ENCODE measurements at regions not wholly inside any gene's neighbourhood (a gene's known extent, or its start where the extent isn't known, plus 50 kb on each side); places are given as distances from the start of the nearest gene placed in this dataset.

DNA sequence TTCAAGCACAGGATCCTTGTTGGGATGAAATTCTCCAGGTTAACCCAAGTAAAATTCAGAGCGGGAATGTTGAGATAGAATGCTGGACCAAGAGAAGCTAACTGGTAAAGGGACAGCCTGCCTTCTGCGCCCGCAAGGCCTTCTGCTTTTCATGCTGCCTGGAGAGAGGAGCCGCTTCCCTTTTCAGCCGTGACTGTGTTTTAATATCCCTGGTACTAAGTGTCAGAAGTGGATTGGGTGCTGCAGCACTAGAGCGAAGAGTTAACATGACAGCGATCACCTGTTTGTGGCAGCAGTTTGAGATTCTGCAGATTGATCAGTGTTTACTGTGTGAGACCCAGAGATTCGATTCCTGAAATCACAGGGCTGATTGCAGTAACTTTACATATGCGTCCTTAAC lies 197.4 kb upstream of the ZNF536 start:
- no peaks in the 10 kb centered on the region for H3K9me3 ChIP-seq
- H3K4me1 ChIP-seq: no peaks in the 10 kb centered on the region
- no peak overlapping the region for H3K4me3 ChIP-seq
- H3K4me2 ChIP-seq: no peak overlapping the region
- no peaks in the 10 kb centered on the region for H3K36me3 ChIP-seq
- no peak overlapping the region for H3K27ac ChIP-seq
- H4K20me1 ChIP-seq: no peaks in the 10 kb centered on the region
- no peaks in the 10 kb centered on the region for H3K27me3 ChIP-seq
- TF ChIP-seq Cebpa-rat (IDR thresholded peaks at IDR 0.05): no peak
- H3K9ac ChIP-seq: no peak overlapping the region

DNA sequence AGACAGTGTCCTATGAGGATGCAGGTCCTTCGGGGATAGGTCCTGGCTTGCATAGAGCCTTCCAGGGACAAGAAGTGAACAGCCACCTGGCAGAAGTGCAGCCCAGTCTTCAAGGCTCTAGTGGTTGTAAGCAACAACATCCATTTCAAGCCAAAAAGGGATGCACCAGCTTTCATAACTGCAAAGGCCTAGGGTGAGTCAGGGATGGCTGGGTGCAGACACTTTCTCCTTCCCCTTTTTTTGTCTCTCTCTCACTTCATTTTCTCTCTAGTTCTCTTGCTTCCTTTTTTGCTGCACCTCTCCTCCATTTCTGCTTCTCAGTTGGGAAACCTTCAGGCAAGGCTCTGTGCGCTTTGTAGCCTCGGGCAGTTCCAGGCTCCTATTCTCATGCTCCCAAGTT lies 196.2 kb upstream of the ZNF536 start:
- H3K9me3 ChIP-seq: no peaks in the 10 kb centered on the region
- no peak overlapping the region for H3K4me2 ChIP-seq
- TF ChIP-seq Cebpa-rat (IDR thresholded peaks at IDR 0.05): no peak
- no peaks in the 10 kb centered on the region for H3K36me3 ChIP-seq
- H3K4me3 ChIP-seq: no peak overlapping the region
- H4K20me1 ChIP-seq: no peaks in the 10 kb centered on the region
- H3K9ac ChIP-seq: no peak overlapping the region
- no peak overlapping the region for H3K27ac ChIP-seq
- H3K4me1 ChIP-seq: no peaks in the 10 kb centered on the region
- no peaks in the 10 kb centered on the region for H3K27me3 ChIP-seq

GRCh38 chr19:30178721-30179402 lies 193.3 kb upstream of the ZNF536 start:
- TF ChIP-seq Cebpa-rat (IDR thresholded peaks at IDR 0.05): no peak
- no peak overlapping the region for H3K4me2 ChIP-seq
- no peak overlapping the region for H3K27ac ChIP-seq
- H3K27me3 ChIP-seq: no peaks in the 10 kb centered on the region
- no peaks in the 10 kb centered on the region for H4K20me1 ChIP-seq
- no peaks in the 10 kb centered on the region for H3K36me3 ChIP-seq
- no peak overlapping the region for H3K4me3 ChIP-seq
- H3K4me1 ChIP-seq: no peaks in the 10 kb centered on the region
- H3K9ac ChIP-seq: no peak overlapping the region
- H3K9me3 ChIP-seq: peaks cover 12% of the 10 kb centered on the region

GRCh38 chr19:30180691-30181090 lies 191.5 kb upstream of the ZNF536 start:
- Histone ChIP-seq H3K4me1 (no peaks in the 10 kb centered on the region), H3K4me2 (no peak overlapping the region), H3K27ac (no peak overlapping the region), H3K4me3 (no peak overlapping the region), H3K27me3 (no peaks in the 10 kb centered on the region), H3K9ac (no peak overlapping the region), H3K36me3 (no peaks in the 10 kb centered on the region), H3K9me3 (peaks cover 23% of the 10 kb centered on the region), H4K20me1 (no peaks in the 10 kb centered on the region)
- TF ChIP-seq Cebpa-rat (IDR thresholded peaks at IDR 0.05): no peak

DNA sequence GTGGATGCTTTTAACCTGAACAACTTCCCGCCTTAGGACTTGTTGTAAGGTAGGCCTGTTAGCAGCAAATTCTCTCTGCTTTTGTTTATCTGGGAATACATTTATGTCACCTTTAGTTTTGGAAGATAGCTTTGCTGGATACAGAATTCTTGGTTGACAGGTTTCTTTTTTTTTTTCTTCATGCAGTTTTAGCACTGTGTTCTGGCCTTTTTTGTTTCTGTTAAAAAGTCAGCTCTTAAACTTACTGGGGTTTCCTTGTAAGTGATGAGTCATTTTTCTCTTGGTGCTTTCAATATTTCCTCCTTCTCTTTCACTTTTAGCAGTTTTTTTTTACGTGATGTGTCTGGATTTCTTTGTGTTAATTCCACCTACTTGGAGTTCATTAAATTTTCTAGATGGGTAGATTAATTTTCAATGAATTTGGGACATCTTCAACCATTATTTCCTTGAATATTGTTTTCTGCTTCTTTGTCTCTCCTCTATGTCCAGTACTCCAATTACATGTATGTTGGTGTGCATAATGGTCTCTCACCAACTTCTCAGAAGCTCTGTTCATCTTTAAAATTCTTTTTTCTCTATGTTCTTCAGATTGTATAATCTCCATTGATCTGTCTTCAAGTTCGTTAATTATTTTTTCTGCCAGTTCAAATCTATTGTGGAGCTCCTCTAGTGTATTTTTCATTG lies 188.2 kb upstream of the ZNF536 start:
- Histone ChIP-seq H3K27ac (no peak overlapping the region), H3K4me2 (no peak overlapping the region), H3K9ac (no peak overlapping the region), H3K4me3 (no peak overlapping the region), H3K27me3 (no peaks in the 10 kb centered on the region), H3K36me3 (no peaks in the 10 kb centered on the region), H3K9me3 (peaks cover 26% of the 10 kb centered on the region), H3K4me1 (no peaks in the 10 kb centered on the region), H4K20me1 (no peaks in the 10 kb centered on the region)
- TF ChIP-seq Cebpa-rat (IDR thresholded peaks at IDR 0.05): no peak

DNA sequence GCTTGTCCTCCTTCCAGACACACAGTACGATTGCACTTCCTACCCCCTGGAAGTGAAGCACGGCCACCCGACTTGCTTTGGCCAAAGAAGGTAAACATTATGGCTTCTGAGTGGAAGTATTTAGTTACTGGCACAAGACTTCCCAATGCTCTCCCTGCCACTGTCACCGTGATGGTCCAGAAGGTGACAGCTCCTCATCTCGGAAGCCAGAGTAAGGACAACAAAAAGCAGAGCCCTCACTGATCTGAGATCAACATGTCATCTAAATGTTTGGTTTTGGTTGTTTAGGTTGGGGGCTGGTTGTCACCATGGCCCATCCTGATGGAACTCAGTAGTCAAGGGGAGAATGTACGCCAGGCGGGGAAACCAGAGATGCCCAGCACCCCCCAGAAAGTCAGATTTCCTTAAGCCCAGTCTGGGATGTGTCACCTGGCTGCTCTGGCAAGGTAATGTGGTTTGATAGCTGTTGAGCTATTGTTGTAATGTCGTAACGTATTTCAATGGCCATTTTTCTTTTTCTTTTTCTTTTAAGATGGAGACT lies 170.1 kb upstream of the ZNF536 start:
- Histone ChIP-seq H3K9me3 (peaks cover 8% of the 10 kb centered on the region; the same call in 1 of the 2 replicates), H3K4me3 (no peak overlapping the region), H3K4me2 (no peak overlapping the region), H3K36me3 (no peaks in the 10 kb centered on the region), H3K9ac (no peak overlapping the region), H3K4me1 (no peaks in the 10 kb centered on the region), H4K20me1 (no peaks in the 10 kb centered on the region), H3K27ac (no peak overlapping the region), H3K27me3 (no peaks in the 10 kb centered on the region)
- TF ChIP-seq Cebpa-rat (IDR thresholded peaks at IDR 0.05): no peak

- Histone ChIP-seq H3K4me1 (no peaks in the 10 kb centered on the region), H3K4me3 (no peak overlapping the region), H3K9me3 (no peaks in the 10 kb centered on the region), H3K27me3 (no peaks in the 10 kb centered on the region), H4K20me1 (no peaks in the 10 kb centered on the region), H3K27ac (no peak overlapping the region), H3K4me2 (no peak overlapping the region), H3K36me3 (no peaks in the 10 kb centered on the region), H3K9ac (no peak overlapping the region)
- TF ChIP-seq Cebpa-rat (IDR thresholded peaks at IDR 0.05): no peak
Measured at GRCh38 chr19:30204721-30205120, 167.5 kb upstream of the ZNF536 start.

DNA sequence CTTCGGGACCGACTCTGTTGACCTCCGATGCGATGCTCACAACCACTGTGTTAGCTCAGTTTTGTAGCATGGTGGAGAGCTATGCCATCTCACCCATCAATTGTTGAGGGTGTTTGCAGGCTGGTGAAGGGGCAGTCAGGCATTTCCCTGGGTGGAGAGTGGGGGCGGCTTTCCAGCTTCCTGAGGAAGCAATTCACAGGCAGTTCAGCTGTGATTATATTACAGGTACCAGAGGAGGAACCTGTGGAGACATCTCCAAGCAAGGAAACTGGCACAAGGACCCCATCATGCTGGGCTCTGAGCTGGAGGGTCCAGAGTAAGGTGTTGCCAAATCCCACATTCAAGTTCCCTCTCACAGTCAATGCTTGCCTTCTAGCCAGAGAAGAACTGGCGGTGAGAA lies 166.0 kb upstream of the ZNF536 start:
- Histone ChIP-seq H3K4me3 (no peak overlapping the region), H3K27ac (no peak overlapping the region), H3K36me3 (no peaks in the 10 kb centered on the region), H4K20me1 (no peaks in the 10 kb centered on the region), H3K4me2 (no peak overlapping the region), H3K4me1 (no peaks in the 10 kb centered on the region), H3K27me3 (no peaks in the 10 kb centered on the region), H3K9me3 (no peaks in the 10 kb centered on the region), H3K9ac (no peak overlapping the region)
- TF ChIP-seq Cebpa-rat (IDR thresholded peaks at IDR 0.05): no peak

DNA sequence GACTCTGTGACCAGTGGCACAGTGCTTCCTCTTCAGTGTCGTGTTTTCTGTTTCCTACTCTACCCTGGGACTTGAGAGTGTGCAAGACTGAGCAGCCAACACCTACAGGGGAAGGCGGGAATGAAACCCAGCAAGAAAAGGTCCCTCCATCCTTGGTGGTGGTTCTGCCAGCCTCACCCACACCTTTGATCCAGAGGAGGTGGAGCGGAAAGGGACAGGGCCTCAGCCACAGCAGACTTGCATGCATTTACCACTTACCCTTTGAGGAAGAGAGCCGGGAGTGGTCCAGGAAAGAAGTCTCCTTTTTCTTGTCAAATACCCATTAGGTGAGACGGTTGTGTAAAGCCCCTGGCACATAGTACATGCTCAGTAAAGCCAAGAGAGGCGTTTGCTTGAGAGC lies 164.8 kb upstream of the ZNF536 start:
- no peak overlapping the region for H3K9ac ChIP-seq
- no peak overlapping the region for H3K27ac ChIP-seq
- H3K36me3 ChIP-seq: no peaks in the 10 kb centered on the region
- no peak overlapping the region for H3K4me2 ChIP-seq
- no peaks in the 10 kb centered on the region for H3K27me3 ChIP-seq
- no peaks in the 10 kb centered on the region for H4K20me1 ChIP-seq
- no peaks in the 10 kb centered on the region for H3K4me1 ChIP-seq
- no peak for TF ChIP-seq Cebpa-rat (IDR thresholded peaks at IDR 0.05)
- no peak overlapping the region for H3K4me3 ChIP-seq
- no peaks in the 10 kb centered on the region for H3K9me3 ChIP-seq

- Histone ChIP-seq H3K9me3 (no peaks in the 10 kb centered on the region), H3K9ac (no peak overlapping the region), H4K20me1 (no peaks in the 10 kb centered on the region), H3K27me3 (no peaks in the 10 kb centered on the region), H3K4me3 (no peak overlapping the region), H3K4me1 (no peaks in the 10 kb centered on the region), H3K27ac (no peak overlapping the region), H3K4me2 (no peak overlapping the region), H3K36me3 (no peaks in the 10 kb centered on the region)
- no peak for TF ChIP-seq Cebpa-rat (IDR thresholded peaks at IDR 0.05)
Measured at GRCh38 chr19:30208436-30209060, 163.6 kb upstream of the ZNF536 start.
